ENCODE measurements at regions not wholly inside any gene's neighbourhood (a gene's known extent, or its start where the extent isn't known, plus 50 kb on each side); places are given as distances from the start of the nearest gene placed in this dataset.

DNA sequence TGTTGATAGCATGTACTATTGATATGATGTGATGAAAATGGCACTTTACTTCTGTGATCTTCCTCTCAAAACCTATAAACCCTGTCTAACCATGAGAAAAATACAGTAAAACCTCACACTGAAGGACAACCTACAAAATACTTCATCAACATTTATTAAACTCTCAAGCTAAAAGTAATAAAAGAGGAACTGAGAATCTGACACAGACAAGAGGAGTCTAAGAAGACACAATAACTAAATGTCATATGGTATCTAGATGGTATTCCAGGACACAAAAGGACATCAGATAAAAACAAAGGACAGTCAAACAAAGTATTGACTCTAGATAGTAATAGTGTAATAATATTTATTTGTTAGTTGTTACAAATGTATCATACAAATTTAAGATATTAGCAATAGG is 655.3 kb downstream of the SH3BGRL start:
- DNase-seq (ENCODE audit: low read depth in 2 of 2), result no peak
- H3K36me3 ChIP-seq (ENCODE audit: control insufficient read depth, insufficient read depth, low read length), result no peaks in the 10 kb centered on the region
- H3K27me3 ChIP-seq (ENCODE audit: control insufficient read depth, insufficient read depth, low read length), result no peaks in the 10 kb centered on the region
- no peak overlapping the region for H3K4me2 ChIP-seq (ENCODE audit: extremely low read depth, insufficient read depth, low read length)
- H2AFZ ChIP-seq (ENCODE audit: low read length), result no peak overlapping the region
- H3K79me2 ChIP-seq (ENCODE audit: control insufficient read depth, insufficient read depth, low read length), result no peaks in the 10 kb centered on the region
- no peaks in the 10 kb centered on the region for H4K20me1 ChIP-seq (ENCODE audit: control insufficient read depth, extremely low read depth, insufficient read depth, low read length)
- H3K27ac ChIP-seq (ENCODE audit: insufficient read depth, low read length), result no peak overlapping the region
- H3K4me1 ChIP-seq (ENCODE audit: control insufficient read depth, extremely low read depth, insufficient read depth, low read length), result no peaks in the 10 kb centered on the region
- H3K9me3 ChIP-seq (ENCODE audit: control insufficient read depth, insufficient read depth, low read depth, low read length), result no peaks in the 10 kb centered on the region
- TF ChIP-seq EZH2 (IDR thresholded peaks at IDR 0.05; ENCODE audit: low read length, missing control alignments), result no peak
- TF ChIP-seq, protein P1, sequence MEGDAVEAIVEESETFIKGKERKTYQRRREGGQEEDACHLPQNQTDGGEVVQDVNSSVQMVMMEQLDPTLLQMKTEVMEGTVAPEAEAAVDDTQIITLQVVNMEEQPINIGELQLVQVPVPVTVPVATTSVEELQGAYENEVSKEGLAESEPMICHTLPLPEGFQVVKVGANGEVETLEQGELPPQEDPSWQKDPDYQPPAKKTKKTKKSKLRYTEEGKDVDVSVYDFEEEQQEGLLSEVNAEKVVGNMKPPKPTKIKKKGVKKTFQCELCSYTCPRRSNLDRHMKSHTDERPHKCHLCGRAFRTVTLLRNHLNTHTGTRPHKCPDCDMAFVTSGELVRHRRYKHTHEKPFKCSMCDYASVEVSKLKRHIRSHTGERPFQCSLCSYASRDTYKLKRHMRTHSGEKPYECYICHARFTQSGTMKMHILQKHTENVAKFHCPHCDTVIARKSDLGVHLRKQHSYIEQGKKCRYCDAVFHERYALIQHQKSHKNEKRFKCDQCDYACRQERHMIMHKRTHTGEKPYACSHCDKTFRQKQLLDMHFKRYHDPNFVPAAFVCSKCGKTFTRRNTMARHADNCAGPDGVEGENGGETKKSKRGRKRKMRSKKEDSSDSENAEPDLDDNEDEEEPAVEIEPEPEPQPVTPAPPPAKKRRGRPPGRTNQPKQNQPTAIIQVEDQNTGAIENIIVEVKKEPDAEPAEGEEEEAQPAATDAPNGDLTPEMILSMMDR (conservative IDR thresholded peaks at IDR 0.05 in 1 of 2, IDR thresholded peaks at IDR 0.05 in 1 of 2; ENCODE audit: low read depth in 1 of 2, low read length in 2 of 2), result no peak
- H3K4me3 ChIP-seq (replicated peaks in 1 of 4; ENCODE audit: control extremely low read depth in 1 of 4, insufficient read depth in 1 of 4, low read depth in 3 of 4, low read length in 4 of 4), result no peak overlapping the region
- H3K9ac ChIP-seq (ENCODE audit: insufficient read depth, low read length), result no peak overlapping the region

GRCh38 chrX:81866873-81867272 is 665.0 kb downstream of the SH3BGRL start:
- DNase-seq (ENCODE audit: low read depth in 2 of 2), result no peak
- H3K4me2 ChIP-seq (ENCODE audit: extremely low read depth, insufficient read depth, low read length), result no peak overlapping the region

GRCh38 chrX:81868979-81869378 is 667.1 kb downstream of the SH3BGRL start:
- DNase-seq (ENCODE audit: low read depth in 2 of 2), result no peak
- Histone ChIP-seq H3K27ac (ENCODE audit: insufficient read depth, low read length) (no peak overlapping the region), H3K4me1 (ENCODE audit: control insufficient read depth, extremely low read depth, insufficient read depth, low read length) (no peaks in the 10 kb centered on the region), H3K79me2 (ENCODE audit: control insufficient read depth, insufficient read depth, low read length) (no peaks in the 10 kb centered on the region), H4K20me1 (ENCODE audit: control insufficient read depth, extremely low read depth, insufficient read depth, low read length) (no peaks in the 10 kb centered on the region), H3K4me2 (ENCODE audit: extremely low read depth, insufficient read depth, low read length) (no peak overlapping the region), H3K9me3 (ENCODE audit: control insufficient read depth, insufficient read depth, low read depth, low read length) (no peaks in the 10 kb centered on the region), H3K4me3 (replicated peaks in 1 of 4; ENCODE audit: control extremely low read depth in 1 of 4, insufficient read depth in 1 of 4, low read depth in 3 of 4, low read length in 4 of 4) (no peak overlapping the region), H2AFZ (ENCODE audit: low read length) (no peak overlapping the region), H3K27me3 (ENCODE audit: control insufficient read depth, insufficient read depth, low read length) (no peaks in the 10 kb centered on the region), H3K36me3 (ENCODE audit: control insufficient read depth, insufficient read depth, low read length) (no peaks in the 10 kb centered on the region), H3K9ac (ENCODE audit: insufficient read depth, low read length) (no peak overlapping the region)
- TF ChIP-seq EZH2 (IDR thresholded peaks at IDR 0.05; ENCODE audit: low read length, missing control alignments), result no peak
- TF ChIP-seq, protein P1 (conservative IDR thresholded peaks at IDR 0.05 in 1 of 2, IDR thresholded peaks at IDR 0.05 in 1 of 2; ENCODE audit: low read depth in 1 of 2, low read length in 2 of 2), result no peak

More at GRCh38 chrX:81866873-81867272, 665.0 kb downstream of the SH3BGRL start:
- Histone ChIP-seq H3K36me3 (ENCODE audit: control insufficient read depth, insufficient read depth, low read length) (no peaks in the 10 kb centered on the region), H4K20me1 (ENCODE audit: control insufficient read depth, extremely low read depth, insufficient read depth, low read length) (no peaks in the 10 kb centered on the region), H3K9me3 (ENCODE audit: control insufficient read depth, insufficient read depth, low read depth, low read length) (no peaks in the 10 kb centered on the region), H3K9ac (ENCODE audit: insufficient read depth, low read length) (no peak overlapping the region), H3K27ac (ENCODE audit: insufficient read depth, low read length) (no peak overlapping the region), H3K4me3 (replicated peaks in 1 of 4; ENCODE audit: control extremely low read depth in 1 of 4, insufficient read depth in 1 of 4, low read depth in 3 of 4, low read length in 4 of 4) (no peak overlapping the region), H3K27me3 (ENCODE audit: control insufficient read depth, insufficient read depth, low read length) (no peaks in the 10 kb centered on the region), H2AFZ (ENCODE audit: low read length) (no peak overlapping the region), H3K4me1 (ENCODE audit: control insufficient read depth, extremely low read depth, insufficient read depth, low read length) (no peaks in the 10 kb centered on the region), H3K79me2 (ENCODE audit: control insufficient read depth, insufficient read depth, low read length) (no peaks in the 10 kb centered on the region)
- TF ChIP-seq, protein P1 (conservative IDR thresholded peaks at IDR 0.05 in 1 of 2, IDR thresholded peaks at IDR 0.05 in 1 of 2; ENCODE audit: low read depth in 1 of 2, low read length in 2 of 2), result no peak
- TF ChIP-seq EZH2 (IDR thresholded peaks at IDR 0.05; ENCODE audit: low read length, missing control alignments), result no peak

Data from fibroblast of lung (primary cell).